Adrenal gland (tissue), 5 donors: ENCODE measurements at regions not wholly inside any gene's neighbourhood (a gene's known extent, or its start where the extent isn't known, plus 50 kb on each side); places are given as distances from the start of the nearest gene placed in this dataset.

Experiments used
- CTCF ChIP-seq, 6 experiments: fragments of 450-650 bp in 4 of 6; fragments of 200-600 bp in 2 of 6; sonication (generic) in 1 of 6; IDR thresholded peaks; 1 replicate in 5 of 6; 2 replicates in 1 of 6; pipeline versions ENCODE4 v1.5.1 to v1.8.0; 2016 to 2021; ENCODE audit warnings: antibody characterized with exemption in 6 of 6, mild to moderate bottlenecking in 2 of 6, moderate library complexity in 1 of 6
- POLR2A ChIP-seq, 2 donors: fragments of 450-650 bp; IDR thresholded peaks; one replicate each; pipeline ENCODE4 v1.6.1; 2017; ENCODE audit warnings: antibody characterized with exemption in 2 of 2, mild to moderate bottlenecking in 2 of 2, moderate library complexity in 1 of 2
- donor health status: DM: no; HTN: no; CAD: no.

DNA sequence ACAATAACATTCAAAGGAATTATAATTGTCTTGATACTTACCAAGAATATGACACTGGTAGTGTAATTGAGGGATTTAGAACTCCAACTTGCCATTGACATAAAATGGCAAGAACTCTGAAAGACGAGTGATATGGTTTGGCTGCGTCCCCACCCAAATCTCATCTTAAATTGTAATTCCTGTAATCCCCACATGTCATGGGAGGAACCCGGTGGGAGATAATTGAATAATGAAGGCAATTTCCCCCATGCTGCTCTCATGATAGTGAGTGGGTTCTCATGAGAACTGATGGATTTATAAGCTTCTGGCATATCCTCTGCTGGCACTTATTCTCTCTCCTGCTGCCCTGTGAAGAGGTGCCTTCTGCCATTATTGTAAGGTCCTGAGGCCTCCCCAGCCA is 1536.4 kb downstream of the TECRL start:
- TF ChIP-seq CTCF (IDR thresholded peaks at IDR 0.05) (no peak), POLR2A (IDR thresholded peaks at IDR 0.05) (no peak)
